Retinal pigment epithelial cell (primary cell): ENCODE measurements at regions not wholly inside any gene's neighbourhood (a gene's known extent, or its start where the extent isn't known, plus 50 kb on each side); places are given as distances from the start of the nearest gene placed in this dataset.

Experiments used
- DNase-seq: peaks from one replicate; pipeline ENCODE4 v3.0.0-alpha.2; 2010; ENCODE audit warnings: low read depth
- H3K4me3 ChIP-seq: 2 replicates; pipeline ENCODE4 v1.5.1; 2011; ENCODE audit warnings: mild to moderate bottlenecking, low read length, control low read depth, moderate library complexity
- TF ChIP-seq, protein P1 (sequence below): conservative IDR thresholded peaks from 2 replicates; pipeline ENCODE4 v1.5.1; 2011; ENCODE audit warnings: low read depth, low read length, control low read depth, inconsistent platforms

DNA sequence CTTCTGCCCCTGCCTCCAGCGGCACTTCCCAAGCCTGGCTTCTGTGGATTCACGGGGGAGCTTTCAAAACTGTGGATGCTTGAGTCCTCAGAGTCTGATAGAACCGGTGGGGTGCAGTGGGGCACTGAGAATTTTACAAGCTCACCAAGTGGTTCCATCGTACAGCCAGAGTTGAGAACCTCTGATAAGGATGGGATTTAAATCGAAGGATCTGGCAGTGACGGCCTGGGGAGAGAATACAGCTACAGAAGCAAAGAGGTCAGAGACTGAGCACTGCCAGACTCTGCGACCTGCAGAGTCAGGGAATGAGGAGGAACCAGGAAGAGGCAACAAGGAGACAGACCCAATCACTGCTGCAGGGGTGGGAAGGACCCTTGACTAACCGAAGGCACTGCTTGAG lies 124.6 kb upstream of the BOD1 start:
- no peak for DNase-seq
- TF ChIP-seq, protein P1, sequence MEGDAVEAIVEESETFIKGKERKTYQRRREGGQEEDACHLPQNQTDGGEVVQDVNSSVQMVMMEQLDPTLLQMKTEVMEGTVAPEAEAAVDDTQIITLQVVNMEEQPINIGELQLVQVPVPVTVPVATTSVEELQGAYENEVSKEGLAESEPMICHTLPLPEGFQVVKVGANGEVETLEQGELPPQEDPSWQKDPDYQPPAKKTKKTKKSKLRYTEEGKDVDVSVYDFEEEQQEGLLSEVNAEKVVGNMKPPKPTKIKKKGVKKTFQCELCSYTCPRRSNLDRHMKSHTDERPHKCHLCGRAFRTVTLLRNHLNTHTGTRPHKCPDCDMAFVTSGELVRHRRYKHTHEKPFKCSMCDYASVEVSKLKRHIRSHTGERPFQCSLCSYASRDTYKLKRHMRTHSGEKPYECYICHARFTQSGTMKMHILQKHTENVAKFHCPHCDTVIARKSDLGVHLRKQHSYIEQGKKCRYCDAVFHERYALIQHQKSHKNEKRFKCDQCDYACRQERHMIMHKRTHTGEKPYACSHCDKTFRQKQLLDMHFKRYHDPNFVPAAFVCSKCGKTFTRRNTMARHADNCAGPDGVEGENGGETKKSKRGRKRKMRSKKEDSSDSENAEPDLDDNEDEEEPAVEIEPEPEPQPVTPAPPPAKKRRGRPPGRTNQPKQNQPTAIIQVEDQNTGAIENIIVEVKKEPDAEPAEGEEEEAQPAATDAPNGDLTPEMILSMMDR, result no peak

DNA sequence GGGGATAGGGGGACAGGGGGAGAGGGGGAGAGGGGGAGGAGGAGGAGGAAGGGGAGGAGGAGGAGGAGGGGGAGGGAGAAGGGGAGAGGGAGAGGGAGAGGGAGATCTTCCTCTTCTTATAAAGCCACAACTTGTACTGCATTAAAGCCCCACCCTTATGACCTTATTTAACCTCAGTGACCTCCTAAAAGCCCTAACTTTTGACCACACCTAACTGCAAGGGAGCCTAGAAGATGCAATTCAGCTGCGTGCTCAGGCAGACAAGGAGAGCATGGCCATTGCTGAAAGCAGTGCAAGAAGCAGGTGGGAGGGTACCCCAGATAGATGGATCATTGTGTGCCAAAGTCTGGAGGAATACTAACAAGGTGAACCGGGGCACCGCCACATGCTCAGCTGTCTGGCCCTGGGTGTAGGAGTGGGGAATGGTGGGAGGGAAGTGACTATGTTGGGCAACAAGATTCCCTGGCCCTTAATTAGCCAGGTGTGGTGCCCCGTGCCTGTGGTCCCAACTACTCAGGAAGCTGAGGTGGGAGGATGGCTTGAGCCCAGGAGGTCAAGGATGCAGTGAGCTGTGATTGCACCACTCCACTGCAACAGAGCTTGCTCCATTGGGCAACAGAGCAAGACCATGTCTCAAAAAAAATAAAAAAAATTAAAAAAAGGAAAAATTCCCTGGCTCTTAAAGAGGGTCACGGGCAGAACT lies 125.4 kb upstream of the BOD1 start:
- no peak for DNase-seq
- no peak overlapping the region for H3K4me3 ChIP-seq
- TF ChIP-seq, protein P1, result no peak

More for the DNA sequence above, 124.6 kb upstream of the BOD1 start:
- no peak overlapping the region for H3K4me3 ChIP-seq

DNA sequence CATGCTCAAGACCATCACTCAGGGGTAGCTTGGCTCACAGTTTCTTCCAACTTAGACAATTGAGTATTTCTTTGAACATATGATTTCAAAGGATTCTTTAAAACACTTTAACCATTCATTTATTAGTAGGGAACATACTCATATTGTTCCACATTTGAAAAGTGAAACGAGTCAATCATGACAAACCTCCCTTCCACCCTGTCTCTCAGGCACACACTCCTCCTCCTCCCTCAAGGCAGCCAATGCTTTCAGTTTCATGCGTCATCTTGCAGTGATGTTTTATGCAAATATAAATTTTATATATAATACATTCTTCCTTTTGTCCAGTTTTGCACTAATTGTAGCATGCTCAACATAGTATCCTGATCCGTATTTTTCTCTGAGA lies 126.0 kb upstream of the BOD1 start:
- DNase-seq, result no peak
- TF ChIP-seq, protein P1, result no peak
- no peak overlapping the region for H3K4me3 ChIP-seq

DNA sequence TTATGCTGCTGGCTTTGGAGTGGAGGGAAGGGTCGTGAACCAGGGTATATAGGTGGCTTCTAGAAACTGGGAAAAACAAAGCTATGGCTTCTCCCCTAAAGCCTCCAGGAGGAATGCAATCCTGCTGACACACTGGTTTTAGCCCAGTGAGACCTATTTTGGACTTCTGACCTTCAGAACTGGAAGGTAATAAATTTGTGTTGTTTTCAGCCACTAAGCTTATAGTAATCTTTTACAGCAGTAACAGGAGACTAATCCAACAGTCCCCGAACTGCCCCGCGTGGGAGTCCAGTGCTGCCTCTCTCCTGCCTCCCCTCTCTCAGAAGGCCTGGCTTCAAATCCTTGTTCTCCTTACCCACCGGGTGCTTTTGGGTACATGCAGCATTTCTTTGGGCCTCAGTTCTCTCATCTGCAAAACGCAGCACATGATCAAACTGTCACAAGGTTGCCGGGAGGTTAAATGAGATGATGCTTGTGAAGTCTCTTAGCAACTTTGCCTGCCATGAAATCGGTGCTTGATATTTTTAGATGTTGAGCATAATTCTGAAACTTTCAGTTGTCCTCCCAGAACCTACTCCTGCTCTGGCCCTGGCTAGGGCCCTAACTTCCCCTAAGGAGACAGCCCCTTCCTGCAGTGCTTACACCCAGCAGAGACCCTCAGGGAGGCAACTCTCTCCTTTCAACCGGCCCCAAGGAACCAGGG lies 127.3 kb upstream of the BOD1 start:
- DNase-seq, result no peak
- no peak overlapping the region for H3K4me3 ChIP-seq
- TF ChIP-seq, protein P1, result no peak

DNA sequence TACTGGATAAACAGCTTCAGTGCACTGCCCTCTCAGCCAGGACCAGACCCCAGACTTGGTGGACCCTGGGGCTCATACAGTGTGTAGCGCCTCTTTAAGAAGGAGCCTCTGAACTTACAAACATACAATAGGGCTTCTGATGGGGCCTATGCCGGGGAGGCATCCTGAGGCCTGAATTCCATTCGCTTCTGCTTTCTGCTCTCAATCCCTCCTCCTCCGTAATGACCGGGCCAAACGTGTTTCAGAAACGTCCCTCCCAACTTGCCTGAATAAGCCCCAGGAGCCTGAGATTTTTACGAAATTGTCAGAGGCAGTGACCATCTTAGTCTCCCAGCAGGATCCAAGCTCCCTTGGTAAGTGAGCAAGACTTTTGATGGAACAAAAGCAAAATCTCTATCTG lies 128.1 kb upstream of the BOD1 start:
- H3K4me3 ChIP-seq, result no peak overlapping the region
- no peak for DNase-seq
- TF ChIP-seq, protein P1, result no peak

DNA sequence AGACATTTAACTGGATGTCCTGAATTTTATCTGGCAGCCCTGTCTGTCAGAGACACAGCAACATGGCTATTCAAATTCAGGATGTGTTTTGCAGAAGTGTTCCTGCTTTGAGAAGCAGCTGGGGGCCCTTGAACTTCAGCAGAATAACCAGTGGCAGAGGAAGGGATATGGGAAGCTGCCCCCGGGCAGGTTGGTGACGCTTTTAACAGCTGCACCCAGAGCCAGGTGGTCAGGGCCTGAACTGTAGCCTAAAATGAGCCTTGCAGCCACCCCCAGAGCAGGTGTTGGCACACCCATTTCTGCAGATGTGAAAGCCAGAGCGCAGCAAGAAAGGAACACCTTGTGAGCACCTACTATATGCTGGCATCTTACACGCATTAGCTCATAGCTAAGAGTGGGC lies 128.7 kb upstream of the BOD1 start:
- no peak for DNase-seq
- TF ChIP-seq, protein P1, result no peak
- no peak overlapping the region for H3K4me3 ChIP-seq

DNA sequence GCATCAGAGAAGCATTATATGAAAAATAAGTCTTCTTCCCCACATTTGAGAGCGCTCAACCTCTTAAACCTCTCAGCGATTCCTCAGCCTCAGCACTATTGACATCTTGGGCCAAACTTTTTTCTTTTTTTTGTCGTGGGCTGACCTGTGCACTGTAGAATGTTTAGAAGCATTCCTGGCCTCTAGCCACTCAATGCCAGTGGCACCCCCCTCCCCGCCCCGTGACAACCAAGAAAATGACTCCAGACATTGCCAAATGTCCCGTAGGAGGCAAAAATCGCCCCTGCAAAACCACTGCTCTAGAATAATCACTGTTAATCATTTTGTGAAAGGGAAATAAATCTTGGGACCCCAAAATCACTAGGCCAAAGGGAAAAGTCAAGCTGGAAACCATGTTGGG lies 129.1 kb upstream of the BOD1 start:
- no peak for DNase-seq
- TF ChIP-seq, protein P1, result no peak
- no peak overlapping the region for H3K4me3 ChIP-seq
